ENCODE measurements at regions not wholly inside any gene's neighbourhood (a gene's known extent, or its start where the extent isn't known, plus 50 kb on each side); places are given as distances from the start of the nearest gene placed in this dataset.

DNA sequence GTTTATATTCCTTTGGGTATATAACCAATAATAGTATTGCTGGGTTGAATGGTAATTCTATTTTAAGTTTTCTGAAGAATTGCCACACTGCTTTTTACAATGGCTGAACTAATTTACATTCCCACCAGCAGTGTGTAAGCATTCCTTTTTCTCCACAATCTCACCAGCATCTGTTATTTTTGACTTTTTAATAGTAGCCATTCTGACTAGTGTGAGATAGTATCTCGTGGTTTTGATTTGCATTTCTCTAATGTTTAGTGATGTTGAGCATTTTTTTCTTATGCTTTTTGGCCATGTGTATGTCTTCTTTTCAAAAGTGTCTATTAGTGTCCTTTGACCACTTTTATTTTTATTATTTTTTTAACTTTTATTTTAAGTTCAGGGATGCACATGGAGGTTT lies 275.3 kb downstream of the METTL15 start:
- TF ChIP-seq, protein P1, sequence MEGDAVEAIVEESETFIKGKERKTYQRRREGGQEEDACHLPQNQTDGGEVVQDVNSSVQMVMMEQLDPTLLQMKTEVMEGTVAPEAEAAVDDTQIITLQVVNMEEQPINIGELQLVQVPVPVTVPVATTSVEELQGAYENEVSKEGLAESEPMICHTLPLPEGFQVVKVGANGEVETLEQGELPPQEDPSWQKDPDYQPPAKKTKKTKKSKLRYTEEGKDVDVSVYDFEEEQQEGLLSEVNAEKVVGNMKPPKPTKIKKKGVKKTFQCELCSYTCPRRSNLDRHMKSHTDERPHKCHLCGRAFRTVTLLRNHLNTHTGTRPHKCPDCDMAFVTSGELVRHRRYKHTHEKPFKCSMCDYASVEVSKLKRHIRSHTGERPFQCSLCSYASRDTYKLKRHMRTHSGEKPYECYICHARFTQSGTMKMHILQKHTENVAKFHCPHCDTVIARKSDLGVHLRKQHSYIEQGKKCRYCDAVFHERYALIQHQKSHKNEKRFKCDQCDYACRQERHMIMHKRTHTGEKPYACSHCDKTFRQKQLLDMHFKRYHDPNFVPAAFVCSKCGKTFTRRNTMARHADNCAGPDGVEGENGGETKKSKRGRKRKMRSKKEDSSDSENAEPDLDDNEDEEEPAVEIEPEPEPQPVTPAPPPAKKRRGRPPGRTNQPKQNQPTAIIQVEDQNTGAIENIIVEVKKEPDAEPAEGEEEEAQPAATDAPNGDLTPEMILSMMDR (IDR thresholded peaks at IDR 0.05) = no peak
- TF ChIP-seq EZH2 (IDR thresholded peaks at IDR 0.05; ENCODE audit: borderline replicate concordance, insufficient read depth, low read depth, low read length, poor library complexity, severe bottlenecking) = no peak

All from B cell (primary cell).